Muscle layer of duodenum (tissue), 2 donors: ENCODE measurements at regions not wholly inside any gene's neighbourhood (a gene's known extent, or its start where the extent isn't known, plus 50 kb on each side); places are given as distances from the start of the nearest gene placed in this dataset.

Experiments used
- H3K27ac ChIP-seq: one replicate; pipeline ENCODE4 v1.7.0; 2013; ENCODE audit warnings: mild to moderate bottlenecking, low read length
- H3K27me3 ChIP-seq: one replicate; pipeline ENCODE4 v1.7.0; 2013; ENCODE audit warnings: low read depth, mild to moderate bottlenecking, control low read depth, low read length
- H3K36me3 ChIP-seq, 2 donors: one replicate each; pipeline ENCODE4 v1.7.0; 2013; ENCODE audit warnings: low read length in 2 of 2, control low read depth in 1 of 2, mild to moderate bottlenecking in 1 of 2; ENCODE audit not compliant: insufficient read depth in 2 of 2, control insufficient read depth in 1 of 2
- H3K4me1 ChIP-seq, 2 donors: one replicate each; pipeline ENCODE4 v1.7.0; 2013; ENCODE audit warnings: low read length in 2 of 2, mild to moderate bottlenecking in 2 of 2, control low read depth in 1 of 2, moderate library complexity in 1 of 2; ENCODE audit not compliant: insufficient read depth in 2 of 2, control insufficient read depth in 1 of 2
- H3K4me3 ChIP-seq, 2 donors: one replicate each; pipeline ENCODE4 v1.7.0; 2013; ENCODE audit warnings: low read length in 2 of 2, low read depth in 1 of 2, mild to moderate bottlenecking in 1 of 2
- H3K9me3 ChIP-seq, 2 donors: one replicate each; pipeline ENCODE4 v1.7.0; 2013; ENCODE audit warnings: low read length in 2 of 2, control low read depth in 1 of 2, mild to moderate bottlenecking in 1 of 2; ENCODE audit not compliant: control insufficient read depth in 1 of 2
- donor health status: healthy.

DNA sequence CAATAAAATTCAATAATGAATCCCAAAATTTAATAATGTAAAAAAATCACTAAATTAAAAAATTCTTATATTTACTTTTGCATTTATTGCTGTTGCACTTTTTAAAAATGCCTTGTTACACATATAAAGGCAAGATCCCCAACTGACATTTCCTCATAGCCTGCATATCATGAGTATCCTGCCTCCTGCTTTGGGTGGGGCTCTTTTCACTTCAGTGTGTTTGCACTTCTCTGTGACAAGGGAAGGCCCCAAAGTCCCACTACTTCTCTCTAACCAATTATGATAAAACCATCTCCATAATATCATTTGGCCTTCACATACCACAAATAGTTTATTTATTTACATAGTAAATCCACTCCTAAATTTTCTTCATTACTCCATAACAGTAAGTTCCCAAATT, 446.1 kb upstream of the MARCKS start:
- H3K4me1 ChIP-seq, result peaks cover 0 to 4% of the 10 kb centered on the region in 2 donors
- H3K27ac ChIP-seq, result no peak overlapping the region
- no peaks in the 10 kb centered on the region for H3K36me3 ChIP-seq

GRCh38 chr6:113412589-113413357, 444.4 kb upstream of the MARCKS start:
- Histone ChIP-seq H3K4me1 (peaks cover 0 to 4% of the 10 kb centered on the region in 2 donors), H3K27me3 (no peaks in the 10 kb centered on the region), H3K27ac (no peak overlapping the region), H3K4me3 (no peak overlapping the region), H3K9me3 (no peaks in the 10 kb centered on the region), H3K36me3 (no peaks in the 10 kb centered on the region)

More for the DNA sequence above, 446.1 kb upstream of the MARCKS start:
- Histone ChIP-seq H3K4me3 (no peak overlapping the region), H3K9me3 (no peaks in the 10 kb centered on the region), H3K27me3 (no peaks in the 10 kb centered on the region)

- no peak overlapping the region for H3K27ac ChIP-seq
- no peaks in the 10 kb centered on the region for H3K36me3 ChIP-seq
- H3K27me3 ChIP-seq, result no peaks in the 10 kb centered on the region
- no peaks in the 10 kb centered on the region for H3K9me3 ChIP-seq
- no peak overlapping the region for H3K4me3 ChIP-seq
- peaks cover 0 to 4% of the 10 kb centered on the region in 2 donors for H3K4me1 ChIP-seq
Observed at GRCh38 chr6:113414511-113414910, 442.6 kb upstream of the MARCKS start.

GRCh38 chr6:113416170-113416569, 441.0 kb upstream of the MARCKS start:
- H3K4me3 ChIP-seq, result no peak overlapping the region
- peaks cover 0 to 4% of the 10 kb centered on the region in 2 donors for H3K4me1 ChIP-seq
- no peak overlapping the region for H3K27ac ChIP-seq
- no peaks in the 10 kb centered on the region for H3K9me3 ChIP-seq
- no peaks in the 10 kb centered on the region for H3K27me3 ChIP-seq
- H3K36me3 ChIP-seq, result no peaks in the 10 kb centered on the region

GRCh38 chr6:113420290-113420689, 436.9 kb upstream of the MARCKS start:
- Histone ChIP-seq H3K4me1 (no peaks in the 10 kb centered on the region), H3K36me3 (no peaks in the 10 kb centered on the region), H3K4me3 (no peak overlapping the region), H3K9me3 (no peaks in the 10 kb centered on the region), H3K27me3 (no peaks in the 10 kb centered on the region), H3K27ac (no peak overlapping the region)

DNA sequence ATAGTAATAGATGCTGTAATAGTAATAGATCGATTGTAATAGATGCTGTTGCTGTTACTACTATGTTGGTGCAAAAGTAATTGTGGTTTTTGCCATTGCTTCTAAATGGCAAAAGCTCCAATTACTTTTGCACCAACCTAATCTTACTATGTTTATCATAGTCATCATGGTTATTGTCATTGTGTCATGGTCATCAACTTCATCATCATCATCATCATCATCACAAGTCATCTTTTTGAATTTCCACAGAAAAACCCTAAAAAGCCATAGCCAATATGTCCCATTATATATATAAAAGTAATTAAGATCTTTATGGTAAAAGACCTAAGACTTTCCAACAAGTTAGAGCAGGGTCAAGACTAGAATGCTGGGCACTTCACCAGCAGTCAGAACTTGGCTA, 435.1 kb upstream of the MARCKS start:
- Histone ChIP-seq H3K27me3 (no peaks in the 10 kb centered on the region), H3K9me3 (no peaks in the 10 kb centered on the region), H3K4me3 (no peak overlapping the region), H3K4me1 (no peaks in the 10 kb centered on the region), H3K27ac (no peak overlapping the region), H3K36me3 (no peaks in the 10 kb centered on the region)

- no peaks in the 10 kb centered on the region for H3K4me1 ChIP-seq
- no peaks in the 10 kb centered on the region for H3K36me3 ChIP-seq
- H3K4me3 ChIP-seq, result no peak overlapping the region
- no peak overlapping the region for H3K27ac ChIP-seq
- no peaks in the 10 kb centered on the region for H3K27me3 ChIP-seq
- no peaks in the 10 kb centered on the region for H3K9me3 ChIP-seq
Observed at GRCh38 chr6:113423956-113424355, 433.2 kb upstream of the MARCKS start.

DNA sequence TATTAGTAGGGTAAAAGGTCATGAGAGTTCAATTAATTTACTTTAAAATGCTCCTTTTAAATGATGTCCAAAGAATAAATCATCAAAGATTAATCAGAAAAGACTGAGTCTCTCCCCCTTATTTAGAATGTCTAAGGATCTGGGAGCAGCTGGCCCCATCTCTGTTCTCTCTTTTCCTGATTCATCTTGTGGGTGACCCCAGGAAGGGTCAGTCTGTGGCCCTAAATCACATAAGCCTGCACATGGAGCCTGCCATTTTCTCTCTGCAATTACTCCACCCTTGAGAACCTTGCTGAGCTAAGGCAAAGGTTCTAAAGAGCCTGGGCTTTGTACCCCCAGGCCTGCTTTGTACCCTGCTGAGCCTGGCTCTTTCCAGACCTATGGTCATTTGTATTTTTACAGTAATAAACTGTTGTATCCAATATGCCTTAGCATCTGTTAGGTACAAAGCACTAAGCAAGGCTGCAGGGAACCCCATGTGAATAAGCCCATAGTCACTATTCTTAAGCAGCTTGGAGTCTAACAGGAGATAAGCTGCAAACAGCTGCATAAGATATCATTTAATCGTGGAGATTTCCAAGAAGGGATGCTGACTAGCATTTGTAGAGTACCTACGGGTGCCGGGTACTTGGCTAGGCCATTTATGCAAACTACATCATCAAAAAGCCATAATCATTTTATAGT, 431.0 kb upstream of the MARCKS start:
- H3K27me3 ChIP-seq, result no peaks in the 10 kb centered on the region
- H3K36me3 ChIP-seq, result no peaks in the 10 kb centered on the region
- H3K4me3 ChIP-seq, result no peak overlapping the region
- H3K27ac ChIP-seq, result no peak overlapping the region
- no peaks in the 10 kb centered on the region for H3K9me3 ChIP-seq
- no peaks in the 10 kb centered on the region for H3K4me1 ChIP-seq

- no peaks in the 10 kb centered on the region for H3K9me3 ChIP-seq
- no peak overlapping the region for H3K27ac ChIP-seq
- H3K4me3 ChIP-seq, result no peak overlapping the region
- H3K4me1 ChIP-seq, result peaks cover 0 to under 1% of the 10 kb centered on the region in 2 donors
- no peaks in the 10 kb centered on the region for H3K36me3 ChIP-seq
- no peaks in the 10 kb centered on the region for H3K27me3 ChIP-seq
Observed at GRCh38 chr6:113427617-113428016, 429.5 kb upstream of the MARCKS start.

- Histone ChIP-seq H3K27me3 (no peaks in the 10 kb centered on the region), H3K4me3 (no peak overlapping the region), H3K27ac (no peak overlapping the region), H3K4me1 (peaks cover 0 to 11% of the 10 kb centered on the region in 2 donors), H3K9me3 (no peaks in the 10 kb centered on the region), H3K36me3 (no peaks in the 10 kb centered on the region)
Observed at GRCh38 chr6:113428702-113429101, 428.4 kb upstream of the MARCKS start.

- H3K4me1 ChIP-seq, result peaks cover 0 to 14% of the 10 kb centered on the region in 2 donors
- no peaks in the 10 kb centered on the region for H3K9me3 ChIP-seq
- no peak overlapping the region for H3K4me3 ChIP-seq
- no peaks in the 10 kb centered on the region for H3K27me3 ChIP-seq
- no peak overlapping the region for H3K27ac ChIP-seq
- H3K36me3 ChIP-seq, result no peaks in the 10 kb centered on the region
Observed at GRCh38 chr6:113432521-113433334, 424.4 kb upstream of the MARCKS start.
